GM12873 (cell line): ENCODE measurements at regions not wholly inside any gene's neighbourhood (a gene's known extent, or its start where the extent isn't known, plus 50 kb on each side); places are given as distances from the start of the nearest gene placed in this dataset.

ENCODE experiments used
- TF ChIP-seq, protein P1 (sequence below): IDR thresholded peaks from 2 replicates; pipeline ENCODE4 v1.5.1; 2012; ENCODE audit warnings: low read depth, mild to moderate bottlenecking, moderate library complexity, low read length, control low read depth; ENCODE audit not compliant: insufficient read depth; ENCODE audit errors: missing control alignments

DNA sequence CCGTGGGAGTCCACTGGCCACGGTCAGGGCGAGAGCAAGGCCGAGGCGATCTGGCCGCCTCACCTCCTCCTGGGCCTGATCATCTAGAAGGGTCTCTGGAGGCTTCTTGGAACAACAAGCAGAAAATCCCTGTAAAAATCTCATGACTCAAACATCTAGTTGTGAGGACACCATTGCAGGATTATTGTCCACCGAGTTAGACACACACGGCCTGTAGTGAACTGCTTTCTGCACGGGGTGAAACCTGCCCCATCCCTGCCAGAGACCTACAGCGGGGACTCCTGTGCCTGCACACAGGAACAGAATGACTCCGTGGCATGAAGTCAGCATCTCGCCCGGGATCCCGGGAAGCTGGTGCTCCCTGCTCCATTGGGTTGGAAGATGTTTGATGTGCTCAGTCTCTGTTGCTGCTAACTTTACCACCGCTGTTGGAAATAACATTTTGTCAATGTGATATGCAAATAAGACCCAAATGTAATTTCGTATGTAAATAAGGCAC, 267.0 kb upstream of the TCERG1L start:
- TF ChIP-seq, protein P1, sequence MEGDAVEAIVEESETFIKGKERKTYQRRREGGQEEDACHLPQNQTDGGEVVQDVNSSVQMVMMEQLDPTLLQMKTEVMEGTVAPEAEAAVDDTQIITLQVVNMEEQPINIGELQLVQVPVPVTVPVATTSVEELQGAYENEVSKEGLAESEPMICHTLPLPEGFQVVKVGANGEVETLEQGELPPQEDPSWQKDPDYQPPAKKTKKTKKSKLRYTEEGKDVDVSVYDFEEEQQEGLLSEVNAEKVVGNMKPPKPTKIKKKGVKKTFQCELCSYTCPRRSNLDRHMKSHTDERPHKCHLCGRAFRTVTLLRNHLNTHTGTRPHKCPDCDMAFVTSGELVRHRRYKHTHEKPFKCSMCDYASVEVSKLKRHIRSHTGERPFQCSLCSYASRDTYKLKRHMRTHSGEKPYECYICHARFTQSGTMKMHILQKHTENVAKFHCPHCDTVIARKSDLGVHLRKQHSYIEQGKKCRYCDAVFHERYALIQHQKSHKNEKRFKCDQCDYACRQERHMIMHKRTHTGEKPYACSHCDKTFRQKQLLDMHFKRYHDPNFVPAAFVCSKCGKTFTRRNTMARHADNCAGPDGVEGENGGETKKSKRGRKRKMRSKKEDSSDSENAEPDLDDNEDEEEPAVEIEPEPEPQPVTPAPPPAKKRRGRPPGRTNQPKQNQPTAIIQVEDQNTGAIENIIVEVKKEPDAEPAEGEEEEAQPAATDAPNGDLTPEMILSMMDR = no peak

DNA sequence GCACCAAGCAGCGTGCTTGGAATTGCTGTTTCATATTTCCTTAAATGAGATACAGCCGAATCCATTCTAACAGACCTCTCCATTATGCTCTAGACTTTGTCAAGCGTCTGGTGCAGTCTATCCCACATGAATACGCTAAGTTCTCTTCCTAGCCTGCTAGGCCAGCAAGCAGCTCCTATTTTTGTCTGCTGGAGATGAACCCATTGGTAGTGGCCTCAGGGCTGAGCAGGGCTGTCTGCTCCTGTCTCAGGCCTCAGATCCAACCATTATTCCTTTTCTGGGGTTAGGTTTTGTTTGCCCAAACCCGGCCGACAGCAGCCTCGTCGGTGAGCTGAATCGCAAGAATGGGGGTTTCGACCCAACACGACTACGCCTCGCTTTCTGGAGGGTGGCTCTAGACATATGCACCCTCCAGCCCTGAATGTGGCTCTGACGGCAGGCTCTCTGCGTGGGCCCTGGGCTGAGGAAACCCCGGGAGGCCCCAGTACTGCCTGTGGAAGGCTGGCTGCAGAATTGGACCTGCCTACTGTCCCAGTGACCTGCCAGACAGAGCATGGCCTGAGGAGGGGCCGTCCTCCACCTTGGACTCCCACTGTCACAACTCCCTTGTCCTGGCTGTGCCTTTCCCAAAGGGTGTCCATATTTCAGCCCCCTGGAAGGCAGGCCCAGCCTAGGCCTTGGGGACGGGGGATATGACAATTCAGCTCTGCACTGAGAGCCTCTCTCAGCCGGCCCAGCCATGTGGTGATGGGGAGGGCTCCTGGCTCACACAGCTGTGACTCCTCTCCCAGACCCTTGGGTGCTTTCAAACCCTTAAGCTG, 267.9 kb upstream of the TCERG1L start:
- TF ChIP-seq, protein P1 = no peak

DNA sequence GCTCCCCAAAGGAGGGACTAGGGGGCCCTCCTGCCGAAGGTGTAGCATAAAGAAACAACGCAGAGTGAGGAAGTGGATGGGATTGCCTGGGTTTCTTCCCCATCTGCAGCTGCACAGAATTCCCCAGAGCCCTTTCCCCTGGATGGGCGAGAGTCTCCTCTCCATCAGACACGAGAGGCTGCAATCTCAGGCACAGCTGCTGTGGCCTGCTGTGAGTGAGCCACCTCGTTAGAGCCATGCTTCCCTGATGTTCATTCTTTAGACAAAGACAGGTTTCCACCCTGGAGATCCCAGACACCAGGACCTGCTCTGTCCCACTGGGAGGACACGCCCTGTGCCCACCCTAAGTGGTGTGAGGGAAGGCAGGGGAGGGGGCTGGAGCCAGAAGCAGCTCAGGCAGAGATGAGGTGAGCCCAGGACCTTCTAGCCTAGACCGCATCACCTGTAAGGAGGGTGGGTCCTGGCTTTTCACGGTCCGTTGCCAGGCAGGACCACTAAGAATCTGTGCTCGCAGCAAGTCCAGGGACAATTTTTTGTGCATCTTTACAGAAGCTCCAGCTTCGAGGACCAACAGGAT, 268.6 kb upstream of the TCERG1L start:
- TF ChIP-seq, protein P1 = no peak

DNA sequence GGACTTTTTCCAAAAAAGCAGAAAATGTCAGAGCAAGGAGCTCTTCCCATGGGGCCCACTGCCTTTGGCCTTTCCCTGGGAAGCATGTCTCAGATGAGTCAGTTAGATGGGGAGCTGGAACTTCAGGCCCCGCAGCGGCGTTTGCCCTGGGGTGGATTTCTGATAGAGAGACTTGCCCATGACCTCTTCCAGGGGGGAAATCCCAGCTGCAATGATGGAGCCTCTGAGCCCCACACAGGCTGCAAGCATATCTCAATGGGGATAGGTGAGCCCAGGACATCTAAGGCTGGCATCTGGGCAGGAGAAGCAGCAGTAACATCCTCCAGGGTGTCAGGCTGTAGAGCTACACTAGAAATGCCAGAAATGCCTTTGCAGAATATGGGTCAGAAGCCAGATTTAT, 269.2 kb upstream of the TCERG1L start:
- TF ChIP-seq, protein P1 = no peak

DNA sequence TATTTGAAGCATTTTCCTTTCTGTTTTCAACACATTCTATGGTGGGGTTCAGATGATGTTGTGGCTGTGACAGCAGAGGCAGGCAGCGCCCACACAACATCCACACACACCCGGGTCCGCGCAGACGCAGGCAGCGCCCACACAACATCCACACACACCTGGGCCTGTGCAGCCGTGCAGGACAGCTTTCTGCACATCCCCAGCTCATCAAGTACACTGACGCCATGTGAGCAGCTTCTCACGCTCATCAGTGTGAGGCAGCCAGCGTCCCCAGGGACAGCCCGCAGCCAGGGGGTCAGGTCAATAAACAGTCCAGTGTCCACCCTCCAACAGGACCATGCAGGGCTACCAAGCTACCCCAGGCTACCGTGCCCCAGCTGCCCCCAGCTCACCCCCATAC, 272.8 kb upstream of the TCERG1L start:
- TF ChIP-seq, protein P1 = no peak

DNA sequence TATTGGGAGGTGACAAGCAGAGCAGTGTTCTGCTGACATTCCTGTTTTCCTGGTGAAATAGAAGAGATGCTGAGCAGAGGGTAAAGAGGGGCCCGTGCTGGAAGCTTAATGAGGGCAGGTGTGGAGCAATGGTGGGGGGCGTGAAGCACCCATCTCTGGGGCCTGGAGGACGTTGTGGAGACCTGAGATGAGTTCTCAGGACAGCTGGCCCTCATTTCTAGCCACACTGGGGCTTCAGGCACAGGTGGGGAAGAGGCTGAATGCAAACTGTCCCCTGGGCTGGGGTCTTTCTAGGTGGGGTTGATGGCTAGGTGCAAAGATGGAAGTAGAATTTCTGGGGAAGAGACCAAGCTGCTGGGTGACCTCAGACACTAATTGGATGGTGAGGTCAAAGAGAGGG, 274.2 kb upstream of the TCERG1L start:
- TF ChIP-seq, protein P1 = no peak

DNA sequence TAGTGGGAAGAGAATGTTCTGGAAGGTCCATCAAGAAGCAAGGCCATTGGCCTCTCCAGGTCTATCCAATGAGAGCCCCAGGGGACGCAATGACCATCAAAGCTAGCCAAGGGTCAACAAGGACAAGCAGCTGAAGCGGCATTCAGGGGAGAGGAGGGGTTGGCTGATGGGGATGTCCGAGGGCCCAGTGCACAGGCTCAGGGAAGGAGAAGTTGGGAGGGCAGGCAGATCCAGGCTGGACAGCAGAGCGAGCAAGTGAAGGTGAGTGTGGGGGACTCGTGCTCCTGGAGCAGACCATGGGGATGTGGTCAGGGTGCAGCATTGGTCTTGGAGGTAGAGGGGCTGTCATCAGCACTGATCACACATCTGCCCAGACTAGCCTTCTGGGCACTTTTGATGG, 275.4 kb upstream of the TCERG1L start:
- TF ChIP-seq, protein P1 = no peak
